ENCODE measurements at regions not wholly inside any gene's neighbourhood (a gene's known extent, or its start where the extent isn't known, plus 50 kb on each side); places are given as distances from the start of the nearest gene placed in this dataset.

GRCh38 chr6:74269600-74269858 lies 573.5 kb downstream of the CD109 start (continued):
- no peak for TF ChIP-seq FUBP1 (CRISPR knock-in tag; IDR thresholded peaks at IDR 0.05; ENCODE audit: borderline replicate concordance)
- no peak for TF ChIP-seq HMGXB4 (CRISPR knock-in tag; IDR thresholded peaks at IDR 0.05; ENCODE audit: borderline replicate concordance in 1 of 2, low read depth in 1 of 2)
- no peak for TF ChIP-seq HNRNPUL1 (IDR thresholded peaks at IDR 0.05; ENCODE audit: low read depth, low read length)
- no peak for TF ChIP-seq FLYWCH1 (CRISPR knock-in tag; IDR thresholded peaks at IDR 0.05)
- no peak for TF ChIP-seq SMAD1 (CRISPR knock-in tag; IDR thresholded peaks at IDR 0.05; ENCODE audit: borderline replicate concordance, low read depth)
- TF ChIP-seq SP5 (CRISPR knock-in tag; IDR thresholded peaks at IDR 0.05; ENCODE audit: borderline replicate concordance, low read depth) = no peak

GRCh38 chr6:74268815-74269599 lies 573.0 kb downstream of the CD109 start:
- POLR2A ChIA-PET = no interaction called here

More at GRCh38 chr6:74268815-74269599, 573.0 kb downstream of the CD109 start:
- no peak overlapping the region for H2AFZ ChIP-seq (ENCODE audit: low read length)
- no peaks in the 10 kb centered on the region for H3K9me3 ChIP-seq (ENCODE audit: low read length)
- H3K4me2 ChIP-seq (ENCODE audit: low read depth, low read length) = no peak overlapping the region
- H4K20me1 ChIP-seq (ENCODE audit: insufficient read depth, low read length) = no peaks in the 10 kb centered on the region
- H3K36me3 ChIP-seq (replicated peaks in 1 of 2; ENCODE audit: control insufficient read depth in 1 of 2, insufficient read depth in 2 of 2, low read length in 2 of 2) = no peaks in the 10 kb centered on the region
- in situ Hi-C loops (cut with HindIII; ENCODE audit: extremely low pct_ligation_motif_present, low pct_unique_long_range_greater_than_20kb) = no loop called here
- H3K79me2 ChIP-seq (ENCODE audit: insufficient read depth, low read length) = no peaks in the 10 kb centered on the region
- no peak for TF ChIP-seq ZNF724P (CRISPR knock-in tag; IDR thresholded peaks at IDR 0.05; ENCODE audit: borderline replicate concordance)
- no peak for TF ChIP-seq MAFK (conservative IDR thresholded peaks at IDR 0.05 in 1 of 2, IDR thresholded peaks at IDR 0.05 in 1 of 2; ENCODE audit: low read length in 2 of 2)
- TF ChIP-seq CERS6 (CRISPR knock-in tag; IDR thresholded peaks at IDR 0.05) = no peak
- no peak for TF ChIP-seq ISX (CRISPR knock-in tag; conservative IDR thresholded peaks at IDR 0.05)
- TF ChIP-seq SNAPC5 (CRISPR knock-in tag; IDR thresholded peaks at IDR 0.05; ENCODE audit: borderline replicate concordance) = no peak
- no peak for TF ChIP-seq ATRX (CRISPR knock-in tag; IDR thresholded peaks at IDR 0.05; ENCODE audit: borderline replicate concordance)
- no peak for TF ChIP-seq HNRNPL (IDR thresholded peaks at IDR 0.05; ENCODE audit: low read depth, low read length)
- no peak for TF ChIP-seq ZMYM3 (CRISPR knock-in tag; IDR thresholded peaks at IDR 0.05)
- TF ChIP-seq MIXL1 (CRISPR knock-in tag; IDR thresholded peaks at IDR 0.05) = no peak
- TF ChIP-seq SOX5 (CRISPR knock-in tag; IDR thresholded peaks at IDR 0.05; ENCODE audit: borderline replicate concordance) = no peak
- TF ChIP-seq MED8 (CRISPR knock-in tag; IDR thresholded peaks at IDR 0.05; ENCODE audit: insufficient replicate concordance) = no peak
- no peak for TF ChIP-seq SNAPC2 (CRISPR knock-in tag; IDR thresholded peaks at IDR 0.05)
- no peak for TF ChIP-seq BRCA1 (CRISPR knock-in tag; IDR thresholded peaks at IDR 0.05)
- no peak for TF ChIP-seq ZFP1 (CRISPR knock-in tag; IDR thresholded peaks at IDR 0.05)
- no peak for TF ChIP-seq MYNN (CRISPR knock-in tag; IDR thresholded peaks at IDR 0.05; ENCODE audit: low read depth)
- no peak overlapping the region for H3K27ac ChIP-seq (ENCODE audit: extremely low read length, insufficient read depth, low read length)
- FAIRE-seq (no peak), ATAC-seq (no peak), DNase-seq (ENCODE audit: low spot score) (no peak)
- intact Hi-C loops (cut with micrococcal nuclease; ENCODE audit: unreplicated experiment) = no loop called here
- CTCF ChIA-PET (ENCODE audit: low intra/inter-chr PET ratio, low total read pairs) = no interaction called here
- WGBS (ENCODE audit: low lambda C conversion rate) = 0% methylated on average over 2 of the region's 2 CpGs
- no peaks in the 10 kb centered on the region for H3K27me3 ChIP-seq (ENCODE audit: control insufficient read depth in 1 of 2, insufficient read depth in 2 of 2, low read length in 2 of 2)
- H3K4me3 ChIP-seq (replicated peaks in 1 of 3; ENCODE audit: insufficient read depth in 1 of 3, low read depth in 2 of 3, low read length in 3 of 3) = no peak overlapping the region
- H3K9ac ChIP-seq (ENCODE audit: insufficient read depth, low read depth, low read length) = no peak overlapping the region
- BruUV-seq (replicated peaks) = no TSS peak
- no peaks in the 10 kb centered on the region for H3K4me1 ChIP-seq (ENCODE audit: insufficient read depth, low read length)

Measured in HepG2 (cell line).